Psoas muscle (tissue), 7 donors: ENCODE measurements at regions not wholly inside any gene's neighbourhood (a gene's known extent, or its start where the extent isn't known, plus 50 kb on each side); places are given as distances from the start of the nearest gene placed in this dataset.

Experiments used
- ATAC-seq, 4 donors: fragments of 200-7000 bp; cut with Tn5 transposase; one replicate each; pipeline ENCODE4 v1.9.1; 2020; ENCODE audit warnings: moderate library complexity in 3 of 4, mild to moderate bottlenecking in 2 of 4
- DNase-seq, 2 donors: peaks; one replicate each; pipeline ENCODE4 v3.0.0-alpha.2; 2020
- H3K27ac ChIP-seq: fragments of 200-600 bp; one replicate; pipeline ENCODE4 v1.8.0; 2022
- H3K27me3 ChIP-seq, 3 donors: fragments of 200-600 bp in 1 of 3; one replicate each; pipeline versions ENCODE4 v1.6.1 to v1.8.0; 2013 to 2022; ENCODE audit warnings: low read length in 2 of 3, mild to moderate bottlenecking in 2 of 3, moderate library complexity in 1 of 3; ENCODE audit not compliant: insufficient read depth in 3 of 3
- H3K36me3 ChIP-seq, 2 donors: fragments of 200-600 bp in 1 of 2; one replicate each; pipeline versions ENCODE4 v1.6.1 to v1.8.0; 2013 to 2022; ENCODE audit warnings: low read depth in 1 of 2, mild to moderate bottlenecking in 1 of 2, moderate library complexity in 1 of 2; ENCODE audit not compliant: insufficient read depth in 1 of 2
- H3K4me1 ChIP-seq: fragments of 200-600 bp; one replicate; pipeline ENCODE4 v1.8.0; 2022
- H3K4me3 ChIP-seq: fragments of 200-600 bp; one replicate; pipeline ENCODE4 v1.8.0; 2022; ENCODE audit warnings: mild to moderate bottlenecking
- H3K9me3 ChIP-seq: fragments of 200-600 bp; one replicate; pipeline ENCODE4 v1.8.0; 2022
- WGBS, 3 donors: extraction: QIAGEN DNeasy Blood & Tissue Kit; methylation state at CpG; one replicate each; pipeline versions ENCODE4 v1.1.6 to v1.1.7; 2013; 5-methylcytosine and 5-hydroxymethylcytosine counted together
- intact Hi-C, 2 donors: fragments of 100-400 bp; cut with DNase I; formaldehyde crosslinking; loops; one replicate each; pipeline versions ENCODE4 v1.11.0 to v1.14.2; 2022
- TF ChIP-seq, protein P1 (sequence below): fragments of 200-600 bp; IDR thresholded peaks from one replicate; pipeline ENCODE4 v1.8.0; 2022; ENCODE audit warnings: antibody characterized with exemption
- donor health status: healthy with polysubstance abuse.
- donor health status: DM: no; HTN: no; CAD: no; lungs with moderate emphysema.
- donor health status: Bipolar disorder and iron deficiency.
- donor health status: healthy.
- donor health status: DM: yes; HTN: yes; CAD: no.
- donor health status: DM: no; HTN: no; CAD: no.
- donor health status: DM: yes; HTN: yes; CAD: no.

DNA sequence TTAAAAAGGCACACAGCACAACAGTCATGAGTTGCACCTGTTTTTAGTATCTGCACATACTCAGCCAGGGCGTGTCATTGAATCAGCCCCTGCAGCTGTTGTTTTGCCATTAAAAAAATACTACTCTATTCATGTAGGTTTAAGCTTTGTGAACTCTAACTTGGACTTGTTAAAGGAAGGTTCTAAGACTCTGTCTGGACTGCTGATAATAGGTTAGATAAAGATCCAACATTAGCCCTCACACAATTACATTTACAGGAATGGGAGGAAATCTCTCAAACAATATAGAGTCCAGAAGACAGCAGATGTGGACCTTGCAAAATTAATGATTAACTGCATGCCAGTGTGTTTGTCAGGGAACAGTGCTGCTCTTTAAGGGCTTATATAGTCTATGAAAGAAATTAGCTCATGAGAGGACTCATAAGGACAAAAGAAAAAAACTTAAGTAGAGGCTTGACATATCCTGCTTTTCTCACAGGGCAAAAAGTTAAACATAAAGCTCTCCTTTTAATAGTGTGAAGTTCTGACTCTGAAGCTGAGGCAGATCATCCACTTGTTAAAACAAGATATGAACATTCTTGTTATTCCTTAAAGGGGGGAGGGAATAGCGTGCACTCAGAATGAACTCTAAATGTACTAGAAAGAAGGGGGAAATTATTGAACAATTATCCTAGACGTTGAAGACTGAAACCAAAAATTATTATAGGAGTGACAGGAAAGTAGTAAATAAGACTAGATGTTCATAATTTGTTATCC is 243.6 kb downstream of the NDFIP2 start:
- ATAC-seq (peak; percentile 71 to 90 (median 84)), DNase-seq (no peak)
- Histone ChIP-seq H3K27ac (peak overlapping the region; percentile 72), H3K27me3 (no peaks in the 10 kb centered on the region), H3K36me3 (no peaks in the 10 kb centered on the region), H3K9me3 (peaks cover 3% of the 10 kb centered on the region), H3K4me1 (peaks cover 29% of the 10 kb centered on the region), H3K4me3 (peak overlapping the region; percentile 13)
- TF ChIP-seq, protein P1, sequence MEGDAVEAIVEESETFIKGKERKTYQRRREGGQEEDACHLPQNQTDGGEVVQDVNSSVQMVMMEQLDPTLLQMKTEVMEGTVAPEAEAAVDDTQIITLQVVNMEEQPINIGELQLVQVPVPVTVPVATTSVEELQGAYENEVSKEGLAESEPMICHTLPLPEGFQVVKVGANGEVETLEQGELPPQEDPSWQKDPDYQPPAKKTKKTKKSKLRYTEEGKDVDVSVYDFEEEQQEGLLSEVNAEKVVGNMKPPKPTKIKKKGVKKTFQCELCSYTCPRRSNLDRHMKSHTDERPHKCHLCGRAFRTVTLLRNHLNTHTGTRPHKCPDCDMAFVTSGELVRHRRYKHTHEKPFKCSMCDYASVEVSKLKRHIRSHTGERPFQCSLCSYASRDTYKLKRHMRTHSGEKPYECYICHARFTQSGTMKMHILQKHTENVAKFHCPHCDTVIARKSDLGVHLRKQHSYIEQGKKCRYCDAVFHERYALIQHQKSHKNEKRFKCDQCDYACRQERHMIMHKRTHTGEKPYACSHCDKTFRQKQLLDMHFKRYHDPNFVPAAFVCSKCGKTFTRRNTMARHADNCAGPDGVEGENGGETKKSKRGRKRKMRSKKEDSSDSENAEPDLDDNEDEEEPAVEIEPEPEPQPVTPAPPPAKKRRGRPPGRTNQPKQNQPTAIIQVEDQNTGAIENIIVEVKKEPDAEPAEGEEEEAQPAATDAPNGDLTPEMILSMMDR: no peak
- intact Hi-C loops: no loop called here
- 26 to 38% (median 27%) methylated on average over 3 of the region's 3 CpGs for WGBS, 3 donors

DNA sequence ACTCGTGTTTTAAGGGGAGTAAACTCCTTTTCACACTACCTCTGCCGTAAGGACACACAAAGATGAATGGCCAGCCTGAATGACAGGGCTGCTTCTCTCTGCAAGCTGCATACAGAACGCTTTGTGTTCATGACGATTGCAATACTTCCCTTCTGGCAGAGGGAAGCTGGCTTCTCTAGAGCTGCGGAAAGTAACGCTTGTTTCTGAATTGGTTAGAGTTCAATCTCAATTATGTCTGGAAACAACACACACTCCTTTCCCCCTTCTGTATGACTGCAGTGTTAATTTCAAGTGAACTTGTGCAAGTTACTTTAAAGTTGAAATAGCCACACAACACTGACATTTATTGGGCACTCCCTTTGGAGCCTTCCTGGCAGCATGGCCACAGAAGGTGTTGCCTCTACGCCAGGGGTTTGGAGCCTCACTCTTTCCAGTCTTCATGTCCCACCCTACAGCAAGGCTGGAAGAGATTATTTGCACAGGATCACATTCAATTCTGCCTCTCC is 242.6 kb downstream of the NDFIP2 start:
- WGBS, 3 donors: 13 to 24% (median 15%) methylated on average over 7 of the region's 7 CpGs
- intact Hi-C loops: no loop called here
- ATAC-seq (peak; percentile 71 to 88 (median 80)), DNase-seq (no peak)
- Histone ChIP-seq H3K4me3 (peak overlapping the region; percentile 13), H3K27me3 (no peaks in the 10 kb centered on the region), H3K4me1 (peaks cover 29% of the 10 kb centered on the region), H3K36me3 (no peaks in the 10 kb centered on the region), H3K27ac (peak overlapping the region; percentile 72), H3K9me3 (peaks cover 3% of the 10 kb centered on the region)
- TF ChIP-seq, protein P1: no peak

DNA sequence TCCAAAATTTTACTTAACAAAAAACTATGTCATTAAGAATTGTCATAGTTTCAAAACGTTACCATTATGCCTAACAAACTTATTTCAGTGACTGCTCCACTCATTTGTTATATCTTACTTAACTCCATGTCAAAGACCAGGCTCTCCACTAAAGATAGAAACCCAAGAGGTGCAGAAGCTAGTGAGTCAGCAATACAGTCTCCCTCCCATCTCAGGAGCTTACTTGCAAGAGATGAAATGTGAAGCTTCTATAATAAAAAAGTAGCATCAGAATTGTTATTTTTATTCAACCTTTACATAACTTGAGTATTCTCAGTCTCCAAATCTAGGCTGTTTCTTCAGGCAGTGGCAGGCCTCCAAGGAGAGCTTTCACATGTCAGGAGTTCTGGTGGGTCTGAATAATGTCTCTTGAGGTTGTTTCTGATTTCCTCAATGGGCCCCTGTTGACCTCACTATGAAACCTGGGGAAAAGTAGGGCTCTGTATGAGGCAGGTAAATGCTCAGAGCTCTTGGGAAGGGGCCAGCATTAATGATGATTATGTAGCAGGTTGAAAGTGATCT is 242.0 kb downstream of the NDFIP2 start:
- Histone ChIP-seq H3K9me3 (no peaks in the 10 kb centered on the region), H3K27me3 (no peaks in the 10 kb centered on the region), H3K36me3 (no peaks in the 10 kb centered on the region), H3K4me1 (peaks cover 29% of the 10 kb centered on the region), H3K4me3 (peak overlapping the region; percentile 13), H3K27ac (peak overlapping the region; percentile 72)
- DNase-seq: no peak
- TF ChIP-seq, protein P1: no peak
- WGBS, 3 donors: 19 to 35% (median 20%) methylated on average over 1 of the region's 1 CpG
- intact Hi-C loops: no loop called here
- ATAC-seq: peak; percentile 49 to 74 (median 62)

DNA sequence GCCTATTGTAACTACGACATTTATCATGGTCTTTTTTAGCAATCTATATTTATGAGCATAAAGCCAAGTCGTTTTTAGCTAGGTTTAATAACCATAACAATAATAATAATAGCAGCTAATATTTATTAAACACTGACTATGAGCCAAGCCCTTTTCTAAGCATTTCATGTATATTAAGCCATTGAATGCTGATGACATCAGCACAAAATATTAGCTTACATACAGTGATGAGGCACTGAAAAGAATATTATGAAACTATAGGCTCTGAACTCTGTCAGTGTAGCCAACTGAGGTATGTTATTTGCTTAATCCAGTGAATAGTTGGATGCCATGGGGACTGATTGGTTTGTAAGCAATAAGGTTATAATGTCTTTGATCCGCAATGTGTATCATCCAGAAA is 235.2 kb downstream of the NDFIP2 start:
- TF ChIP-seq, protein P1: no peak
- Histone ChIP-seq H3K4me3 (no peak overlapping the region), H3K9me3 (no peaks in the 10 kb centered on the region), H3K4me1 (no peaks in the 10 kb centered on the region), H3K36me3 (no peaks in the 10 kb centered on the region), H3K27ac (no peak overlapping the region), H3K27me3 (no peaks in the 10 kb centered on the region)
- DNase-seq (no peak), ATAC-seq (no peak)
- 77 to 81% (median 79%) methylated on average over 3 of the region's 3 CpGs for WGBS, 3 donors
- intact Hi-C loops: loop anchor here in 1 of 2 donors (5.0 kb wide), 1 partner anchor 1556 kb away; no protein-coding TSS in a partner anchor
